Osteocyte (in vitro differentiated cells): ENCODE measurements at regions not wholly inside any gene's neighbourhood (a gene's known extent, or its start where the extent isn't known, plus 50 kb on each side); places are given as distances from the start of the nearest gene placed in this dataset.

Experiments used
- DNase-seq: peaks from one replicate; pipeline ENCODE4 v3.0.0; 2021; ENCODE audit warnings: mixed read lengths; ENCODE audit not compliant: unreplicated experiment; ENCODE audit errors: extremely low spot score
- H3K27ac Mint-ChIP-seq: one replicate; pipeline ENCODE4 v1.8.0; 2021; ENCODE audit warnings: mild to moderate bottlenecking, mixed read lengths; ENCODE audit not compliant: unreplicated experiment
- H3K27me3 Mint-ChIP-seq: one replicate; pipeline ENCODE4 v1.8.0; 2021; ENCODE audit warnings: mixed read lengths; ENCODE audit not compliant: unreplicated experiment
- H3K36me3 Mint-ChIP-seq: one replicate; pipeline ENCODE4 v1.8.0; 2021; ENCODE audit warnings: mixed read lengths; ENCODE audit not compliant: unreplicated experiment
- H3K4me1 Mint-ChIP-seq: one replicate; pipeline ENCODE4 v1.8.0; 2021; ENCODE audit warnings: mixed read lengths; ENCODE audit not compliant: unreplicated experiment
- H3K4me3 Mint-ChIP-seq: one replicate; pipeline ENCODE4 v1.8.0; 2021; ENCODE audit warnings: mild to moderate bottlenecking, moderate library complexity, mixed read lengths; ENCODE audit not compliant: unreplicated experiment
- H3K9me3 Mint-ChIP-seq: one replicate; pipeline ENCODE4 v1.8.0; 2021; ENCODE audit warnings: mixed read lengths; ENCODE audit not compliant: unreplicated experiment
- CTCF ChIP-seq: fragments of 200-600 bp; sonication (generic); IDR thresholded peaks from 2 replicates; pipeline ENCODE4 v1.5.0; 2021; ENCODE audit warnings: antibody characterized with exemption, mild to moderate bottlenecking, moderate library complexity

- Mint-ChIP-seq H3K27ac (no peak overlapping the region), H3K9me3 (peaks cover 5% of the 10 kb centered on the region), H3K4me1 (peaks cover 3% of the 10 kb centered on the region), H3K27me3 (no peaks in the 10 kb centered on the region), H3K36me3 (no peaks in the 10 kb centered on the region), H3K4me3 (no peak overlapping the region)
- TF ChIP-seq CTCF, result no peak
- no peak for DNase-seq
Observed at GRCh38 chr2:66301022-66301766, 133.7 kb upstream of the MEIS1 start.

GRCh38 chr2:66283787-66284186 lies 151.1 kb upstream of the MEIS1 start:
- TF ChIP-seq CTCF, result no peak
- Mint-ChIP-seq H3K36me3 (no peaks in the 10 kb centered on the region), H3K4me1 (no peaks in the 10 kb centered on the region), H3K9me3 (no peaks in the 10 kb centered on the region), H3K27me3 (no peaks in the 10 kb centered on the region), H3K4me3 (no peak overlapping the region), H3K27ac (no peak overlapping the region)
- DNase-seq, result no peak

GRCh38 chr2:66281980-66282379 lies 152.9 kb upstream of the MEIS1 start:
- Mint-ChIP-seq H3K27me3 (no peaks in the 10 kb centered on the region), H3K36me3 (no peaks in the 10 kb centered on the region), H3K9me3 (no peaks in the 10 kb centered on the region), H3K4me1 (no peaks in the 10 kb centered on the region), H3K27ac (no peak overlapping the region), H3K4me3 (no peak overlapping the region)
- no peak for DNase-seq
- TF ChIP-seq CTCF, result no peak

- TF ChIP-seq CTCF, result no peak
- no peak for DNase-seq
- Mint-ChIP-seq H3K4me1 (no peaks in the 10 kb centered on the region), H3K9me3 (no peaks in the 10 kb centered on the region), H3K4me3 (no peak overlapping the region), H3K36me3 (no peaks in the 10 kb centered on the region), H3K27me3 (no peaks in the 10 kb centered on the region), H3K27ac (no peak overlapping the region)
Observed at GRCh38 chr2:66279024-66279423, 155.9 kb upstream of the MEIS1 start.

GRCh38 chr2:66275984-66276383 lies 158.9 kb upstream of the MEIS1 start:
- no peak for DNase-seq
- TF ChIP-seq CTCF, result no peak
- Mint-ChIP-seq H3K27me3 (peaks cover 5% of the 10 kb centered on the region), H3K9me3 (no peaks in the 10 kb centered on the region), H3K4me1 (no peaks in the 10 kb centered on the region), H3K27ac (no peak overlapping the region), H3K4me3 (no peak overlapping the region), H3K36me3 (no peaks in the 10 kb centered on the region)
